Liver (tissue), 3 donors: ENCODE measurements at regions not wholly inside any gene's neighbourhood (a gene's known extent, or its start where the extent isn't known, plus 50 kb on each side); places are given as distances from the start of the nearest gene placed in this dataset.

Experiments used
- CTCF ChIP-seq: fragments of 150-350 bp; IDR thresholded peaks from 2 replicates; pipeline ENCODE4 v1.5.1; 2017; ENCODE audit warnings: improper control_type of control experiment, low read depth, low read length; ENCODE audit not compliant: missing input control
- EGR1 ChIP-seq, 2 donors: IDR thresholded peaks; 2 replicates each; pipeline ENCODE4 v1.6.1; 2016 to 2018; ENCODE audit warnings: antibody characterized with exemption in 2 of 2, low read depth in 2 of 2
- JUND ChIP-seq, 2 donors: IDR thresholded peaks; 2 replicates each; pipeline ENCODE4 v1.6.1; 2016; ENCODE audit warnings: antibody characterized with exemption in 2 of 2
- ZBTB33 ChIP-seq: IDR thresholded peaks from 2 replicates; pipeline ENCODE4 v1.6.1; 2016; ENCODE audit warnings: antibody characterized with exemption
- donor health status: healthy.
- donor health status: healthy.

GRCh38 chr6:1238040-1238439, 73.9 kb upstream of the FOXQ1 start:
- no peak for TF ChIP-seq CTCF
- no peak for TF ChIP-seq JUND (IDR thresholded peaks at IDR 0.05)
- TF ChIP-seq ZBTB33 = no peak
- no peak for TF ChIP-seq EGR1 (IDR thresholded peaks at IDR 0.05; ENCODE audit: low read depth in 2 of 2)
